GM21717 (cell line): ENCODE measurements at regions not wholly inside any gene's neighbourhood (a gene's known extent, or its start where the extent isn't known, plus 50 kb on each side); places are given as distances from the start of the nearest gene placed in this dataset.

Source experiments
- ATAC-seq: cut with Tn5 transposase; IDR thresholded peaks from one replicate; pipeline ENCODE4 v1.9.1; 2021; ENCODE audit warnings: mild to moderate bottlenecking, moderate library complexity; ENCODE audit not compliant: unreplicated experiment

GRCh38 chr3:158961911-158962310, 160.1 kb downstream of the MFSD1 start:
- no peak for ATAC-seq

- no peak for ATAC-seq
Observed at GRCh38 chr3:158970006-158970405, 168.2 kb downstream of the MFSD1 start.

- ATAC-seq, result no peak
Observed at GRCh38 chr3:158974904-158975303, 173.1 kb downstream of the MFSD1 start.

- no peak for ATAC-seq
Observed at GRCh38 chr3:158976966-158977365, 175.1 kb downstream of the MFSD1 start.

- ATAC-seq, result no peak
Observed at GRCh38 chr3:158977497-158977896, 175.6 kb downstream of the MFSD1 start.

- ATAC-seq, result no peak
Observed at GRCh38 chr3:158983216-158984099, 181.6 kb downstream of the MFSD1 start.

GRCh38 chr3:158991146-158991705, 189.4 kb downstream of the MFSD1 start:
- ATAC-seq, result no peak

- ATAC-seq, result no peak
Observed at GRCh38 chr3:158992463-158992862, 190.6 kb downstream of the MFSD1 start.

GRCh38 chr3:158994386-158994785, 192.5 kb downstream of the MFSD1 start:
- no peak for ATAC-seq

GRCh38 chr3:159001711-159002110, 199.9 kb downstream of the MFSD1 start:
- ATAC-seq, result no peak

GRCh38 chr3:159005137-159005536, 203.3 kb downstream of the MFSD1 start:
- no peak for ATAC-seq

- no peak for ATAC-seq
Observed at GRCh38 chr3:159007331-159007730, 205.5 kb downstream of the MFSD1 start.

- ATAC-seq, result no peak
Observed at GRCh38 chr3:159008401-159008800, 206.5 kb downstream of the MFSD1 start.

- ATAC-seq, result no peak
Observed at GRCh38 chr3:159018341-159018740, 216.5 kb downstream of the MFSD1 start.

GRCh38 chr3:159025733-159026132, 223.9 kb downstream of the MFSD1 start:
- ATAC-seq, result no peak

- no peak for ATAC-seq
Observed at GRCh38 chr3:159026510-159026909, 224.7 kb downstream of the MFSD1 start.

- ATAC-seq, result peak; percentile 11
Observed at GRCh38 chr3:159028706-159029105, 226.9 kb downstream of the MFSD1 start.

- ATAC-seq, result peak; percentile 89
Observed at GRCh38 chr3:159029306-159030026, 227.6 kb downstream of the MFSD1 start.

GRCh38 chr3:159030138-159030670, 228.3 kb downstream of the MFSD1 start:
- no peak for ATAC-seq

GRCh38 chr3:159030886-159031679, 229.2 kb downstream of the MFSD1 start:
- ATAC-seq, result no peak

- no peak for ATAC-seq
Observed at GRCh38 chr3:159032311-159032710, 230.5 kb downstream of the MFSD1 start.
